HepG2 (cell line): ENCODE measurements at regions not wholly inside any gene's neighbourhood (a gene's known extent, or its start where the extent isn't known, plus 50 kb on each side); places are given as distances from the start of the nearest gene placed in this dataset.

Source experiments
- ATAC-seq: fragments of 200-7000 bp; cut with Tn5 transposase; 3 replicates; pipeline ENCODE4 v1.9.1; 2020; ENCODE audit warnings: mild to moderate bottlenecking, moderate library complexity
- BruUV-seq: library from RNA; stranded (reverse); fragments of 400-500 nt; replicated peaks from 2 replicates; lab custom pipeline; 2021; lab: Mats Ljungman, UMichigan
- CTCF ChIA-PET: fragments of 300-600 bp; formaldehyde crosslinking; extraction: SDS; loops from one replicate; lab custom pipeline; 2021; ENCODE audit warnings: low total read pairs, inconsistent platforms, low intra/inter-chr PET ratio; lab: Yijun Ruan, JAX
- POLR2A ChIA-PET: fragments of 350-600 bp; sonication (Branson Sonifier 250); formaldehyde crosslinking; loops from one replicate; lab custom pipeline; 2020; ENCODE audit warnings: antibody characterized with exemption, inconsistent platforms; lab: Yijun Ruan, JAX
- DNase-seq: peaks from one replicate; pipeline ENCODE4 v3.0.0-alpha.2; 2015; ENCODE audit warnings: low spot score
- FAIRE-seq: peaks from 3 replicates; lab custom pipeline; 2011; peaks lifted over from hg19 to GRCh38; lab: Jason Lieb, UNC
- H2AFZ ChIP-seq: one replicate; pipeline ENCODE4 v1.6.1; 2011; ENCODE audit warnings: low read length, inconsistent platforms
- H3K27ac ChIP-seq: fragments of 300-600 bp; 3 replicates; pipeline ENCODE4 v1.8.0; 2011; ENCODE audit warnings: mixed run types, mild to moderate bottlenecking, mixed read lengths, low read length, inconsistent platforms; ENCODE audit not compliant: insufficient read depth; ENCODE audit errors: extremely low read length
- H3K27me3 ChIP-seq, 2 experiments: fragments of 200-600 bp in 1 of 2; 2 replicates in 1 of 2; 3 replicates in 1 of 2; pipeline versions ENCODE4 v1.6.0 to v1.8.0; 2011; ENCODE audit warnings: low read length in 2 of 2, mild to moderate bottlenecking in 2 of 2, moderate library complexity in 2 of 2, inconsistent platforms in 1 of 2; ENCODE audit not compliant: insufficient read depth in 2 of 2, control insufficient read depth in 1 of 2
- H3K36me3 ChIP-seq, 2 experiments: fragments of 200-600 bp in 1 of 2; replicated peaks in 1 of 2; 2 replicates in 1 of 2; 3 replicates in 1 of 2; pipeline versions ENCODE4 v1.5.1 to v1.8.0; 2011; ENCODE audit warnings: low read length in 2 of 2, inconsistent platforms in 1 of 2; ENCODE audit not compliant: insufficient read depth in 2 of 2, control insufficient read depth in 1 of 2
- H3K4me1 ChIP-seq: 2 replicates; pipeline ENCODE4 v1.5.1; 2012; ENCODE audit warnings: low read length, inconsistent platforms; ENCODE audit not compliant: insufficient read depth
- H3K4me2 ChIP-seq: 2 replicates; pipeline ENCODE4 v1.6.0; 2011; ENCODE audit warnings: low read depth, low read length, inconsistent platforms
- H3K4me3 ChIP-seq, 3 experiments: fragments of 200-600 bp in 1 of 3; sonication (generic), shearing (Covaris generic) in 1 of 3; replicated peaks in 1 of 3; 2 replicates each; pipeline ENCODE4 v1.5.1; 2011 to 2016; ENCODE audit warnings: low read length in 3 of 3, inconsistent platforms in 2 of 3, low read depth in 2 of 3, mild to moderate bottlenecking in 2 of 3, control low read depth in 1 of 3, mixed read lengths in 1 of 3; ENCODE audit not compliant: insufficient read depth in 1 of 3
- H3K79me2 ChIP-seq: one replicate; pipeline ENCODE4 v1.6.1; 2011; ENCODE audit warnings: low read length, inconsistent platforms; ENCODE audit not compliant: insufficient read depth
- H3K9ac ChIP-seq: 2 replicates; pipeline ENCODE4 v1.6.0; 2011; ENCODE audit warnings: mild to moderate bottlenecking, low read depth, low read length, inconsistent platforms; ENCODE audit not compliant: insufficient read depth
- H3K9me3 ChIP-seq: 2 replicates; pipeline ENCODE4 v1.5.1; 2012; ENCODE audit warnings: mild to moderate bottlenecking, low read length
- H4K20me1 ChIP-seq: 2 replicates; pipeline ENCODE4 v1.6.0; 2011; ENCODE audit warnings: inconsistent platforms, mild to moderate bottlenecking, low read length, moderate library complexity; ENCODE audit not compliant: insufficient read depth
- CENPT ChIP-seq: sonication (generic); formaldehyde crosslinking; IDR thresholded peaks from 2 replicates; pipeline ENCODE4 v1.8.0; 2022; ENCODE audit warnings: low read depth, mild to moderate bottlenecking, moderate library complexity, missing genetic modification reagents
- FOXP1 ChIP-seq, 2 experiments: fragments of 450-650 bp in 1 of 2; IDR thresholded peaks; 2 replicates each; pipeline ENCODE4 v1.6.1; 2017 to 2018; ENCODE audit warnings: antibody characterized with exemption in 1 of 2
- GABPB1 ChIP-seq: IDR thresholded peaks from 2 replicates; pipeline ENCODE4 v1.6.1; 2016; ENCODE audit warnings: mild to moderate bottlenecking, missing genetic modification reagents, moderate library complexity, missing compliant biosample characterization
- HNRNPL ChIP-seq: fragments of 200-400 bp; formaldehyde crosslinking; IDR thresholded peaks from 2 replicates; pipeline ENCODE4 v1.6.1; 2017; ENCODE audit warnings: mild to moderate bottlenecking, low read depth, low read length
- MED8 ChIP-seq: sonication (generic); formaldehyde crosslinking; IDR thresholded peaks from 2 replicates; pipeline ENCODE4 v1.8.1; 2023; ENCODE audit warnings: mild to moderate bottlenecking, missing genetic modification reagents; ENCODE audit not compliant: insufficient replicate concordance
- MIER2 ChIP-seq: IDR thresholded peaks from 2 replicates; pipeline ENCODE4 v1.6.1; 2016; ENCODE audit warnings: missing biosample characterization, missing genetic modification reagents
- YY1 ChIP-seq: IDR thresholded peaks from 2 replicates; pipeline ENCODE4 v1.6.1; 2011; ENCODE audit warnings: low read length, low read depth, moderate library complexity, mild to moderate bottlenecking; ENCODE audit not compliant: insufficient read depth, insufficient replicate concordance
- ZNF296 ChIP-seq: sonication (generic); formaldehyde crosslinking; conservative IDR thresholded peaks from 2 replicates; pipeline ENCODE4 v1.5.0; 2020; ENCODE audit warnings: mild to moderate bottlenecking, missing genetic modification reagents
- ZNF337 ChIP-seq: sonication (generic); formaldehyde crosslinking; IDR thresholded peaks from 2 replicates; pipeline ENCODE4 v1.5.1; 2020; ENCODE audit warnings: missing genetic modification reagents, low read depth, mild to moderate bottlenecking, borderline replicate concordance
- ZNF709 ChIP-seq: sonication (generic); formaldehyde crosslinking; IDR thresholded peaks from 2 replicates; pipeline ENCODE4 v1.5.0; 2020; ENCODE audit warnings: mild to moderate bottlenecking, missing genetic modification reagents
- WGBS: methylation state at CpG from one replicate; pipeline ENCODE4 v1.1.6; 2017; ENCODE audit warnings: low lambda C conversion rate; 5-methylcytosine and 5-hydroxymethylcytosine counted together
- in situ Hi-C: cut with HindIII; loops from 2 replicates; pipeline ENCODE4 v1.10.0; 2017; ENCODE audit warnings: low pct_unique_long_range_greater_than_20kb; ENCODE audit not compliant: extremely low pct_ligation_motif_present
- intact Hi-C: fragments of 100-400 bp; cut with micrococcal nuclease; formaldehyde crosslinking; loops from one replicate; pipeline ENCODE4 v1.10.0; 2022; ENCODE audit not compliant: unreplicated experiment
- TF ChIP-seq, protein P1 (sequence below): sonication (generic); formaldehyde crosslinking; IDR thresholded peaks from 2 replicates; pipeline ENCODE4 v1.4.0; 2020; ENCODE audit warnings: low read depth, missing genetic modification reagents
- TF ChIP-seq, protein P2 (sequence below): fragments of 450-650 bp; IDR thresholded peaks from 2 replicates; pipeline ENCODE4 v1.6.1; 2016

DNA sequence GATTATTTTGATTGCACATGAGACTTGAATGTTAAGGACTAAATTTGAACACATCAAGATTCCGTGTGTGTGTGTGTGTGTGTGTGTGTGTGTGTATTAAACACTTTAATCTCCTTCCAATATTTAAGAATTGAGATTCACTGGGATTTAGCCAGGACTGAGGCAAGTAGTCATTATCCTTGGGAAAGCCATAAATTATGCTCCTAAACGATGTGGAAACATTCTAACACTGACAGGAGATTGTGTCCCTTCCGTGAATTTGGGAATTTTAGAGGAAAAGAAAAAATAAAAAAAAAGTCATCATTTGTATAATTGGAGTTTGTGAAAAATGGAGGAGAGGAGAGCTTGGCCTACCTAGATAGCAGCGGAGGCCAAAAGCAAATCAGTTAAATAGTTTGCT, 212.9 kb downstream of the DUSP6 start:
- H3K27ac ChIP-seq = no peak overlapping the region
- H3K36me3 ChIP-seq = no peaks in the 10 kb centered on the region
- BruUV-seq = no TSS peak
- in situ Hi-C loops (no loop called here), intact Hi-C loops (no loop called here)
- H3K9me3 ChIP-seq = no peaks in the 10 kb centered on the region
- no peak for DNase-seq
- no peaks in the 10 kb centered on the region for H3K79me2 ChIP-seq
- H3K4me2 ChIP-seq = no peak overlapping the region
- no peak for ATAC-seq
- CTCF ChIA-PET = no interaction called here
- 27% methylated on average over 4 of the region's 4 CpGs for WGBS
- no peak for FAIRE-seq
- H3K27me3 ChIP-seq = no peaks in the 10 kb centered on the region
- H2AFZ ChIP-seq = no peak overlapping the region
- no peaks in the 10 kb centered on the region for H4K20me1 ChIP-seq
- POLR2A ChIA-PET = no interaction called here
- H3K4me1 ChIP-seq = no peaks in the 10 kb centered on the region
- H3K9ac ChIP-seq = no peak overlapping the region
- no peak overlapping the region for H3K4me3 ChIP-seq
- TF ChIP-seq ZNF337 (CRISPR knock-in tag) = no peak
- no peak for TF ChIP-seq GABPB1
- no peak for TF ChIP-seq CENPT
- no peak for TF ChIP-seq FOXP1 (IDR thresholded peaks at IDR 0.05)
- TF ChIP-seq FOXP1 (CRISPR knock-in tag; IDR thresholded peaks at IDR 0.05) = no peak
- TF ChIP-seq ZNF709 (CRISPR knock-in tag) = no peak
- TF ChIP-seq HNRNPL = no peak
- TF ChIP-seq, protein P1, sequence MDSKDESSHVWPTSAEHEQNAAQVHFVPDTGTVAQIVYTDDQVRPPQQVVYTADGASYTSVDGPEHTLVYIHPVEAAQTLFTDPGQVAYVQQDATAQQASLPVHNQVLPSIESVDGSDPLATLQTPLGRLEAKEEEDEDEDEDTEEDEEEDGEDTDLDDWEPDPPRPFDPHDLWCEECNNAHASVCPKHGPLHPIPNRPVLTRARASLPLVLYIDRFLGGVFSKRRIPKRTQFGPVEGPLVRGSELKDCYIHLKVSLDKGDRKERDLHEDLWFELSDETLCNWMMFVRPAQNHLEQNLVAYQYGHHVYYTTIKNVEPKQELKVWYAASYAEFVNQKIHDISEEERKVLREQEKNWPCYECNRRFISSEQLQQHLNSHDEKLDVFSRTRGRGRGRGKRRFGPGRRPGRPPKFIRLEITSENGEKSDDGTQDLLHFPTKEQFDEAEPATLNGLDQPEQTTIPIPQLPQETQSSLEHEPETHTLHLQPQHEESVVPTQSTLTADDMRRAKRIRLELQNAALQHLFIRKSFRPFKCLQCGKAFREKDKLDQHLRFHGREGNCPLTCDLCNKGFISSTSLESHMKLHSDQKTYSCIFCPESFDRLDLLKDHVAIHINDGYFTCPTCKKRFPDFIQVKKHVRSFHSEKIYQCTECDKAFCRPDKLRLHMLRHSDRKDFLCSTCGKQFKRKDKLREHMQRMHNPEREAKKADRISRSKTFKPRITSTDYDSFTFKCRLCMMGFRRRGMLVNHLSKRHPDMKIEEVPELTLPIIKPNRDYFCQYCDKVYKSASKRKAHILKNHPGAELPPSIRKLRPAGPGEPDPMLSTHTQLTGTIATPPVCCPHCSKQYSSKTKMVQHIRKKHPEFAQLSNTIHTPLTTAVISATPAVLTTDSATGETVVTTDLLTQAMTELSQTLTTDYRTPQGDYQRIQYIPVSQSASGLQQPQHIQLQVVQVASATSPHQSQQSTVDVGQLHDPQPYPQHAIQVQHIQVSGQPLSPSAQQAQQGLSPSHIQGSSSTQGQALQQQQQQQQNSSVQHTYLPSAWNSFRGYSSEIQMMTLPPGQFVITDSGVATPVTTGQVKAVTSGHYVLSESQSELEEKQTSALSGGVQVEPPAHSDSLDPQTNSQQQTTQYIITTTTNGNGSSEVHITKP (CRISPR knock-in tag) = no peak
- TF ChIP-seq, protein P2, sequence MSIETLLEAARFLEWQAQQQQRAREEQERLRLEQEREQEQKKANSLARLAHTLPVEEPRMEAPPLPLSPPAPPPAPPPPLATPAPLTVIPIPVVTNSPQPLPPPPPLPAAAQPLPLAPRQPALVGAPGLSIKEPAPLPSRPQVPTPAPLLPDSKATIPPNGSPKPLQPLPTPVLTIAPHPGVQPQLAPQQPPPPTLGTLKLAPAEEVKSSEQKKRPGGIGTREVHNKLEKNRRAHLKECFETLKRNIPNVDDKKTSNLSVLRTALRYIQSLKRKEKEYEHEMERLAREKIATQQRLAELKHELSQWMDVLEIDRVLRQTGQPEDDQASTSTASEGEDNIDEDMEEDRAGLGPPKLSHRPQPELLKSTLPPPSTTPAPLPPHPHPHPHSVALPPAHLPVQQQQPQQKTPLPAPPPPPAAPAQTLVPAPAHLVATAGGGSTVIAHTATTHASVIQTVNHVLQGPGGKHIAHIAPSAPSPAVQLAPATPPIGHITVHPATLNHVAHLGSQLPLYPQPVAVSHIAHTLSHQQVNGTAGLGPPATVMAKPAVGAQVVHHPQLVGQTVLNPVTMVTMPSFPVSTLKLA = no peak
- TF ChIP-seq MIER2 (CRISPR knock-in tag) = no peak
- no peak for TF ChIP-seq MED8 (CRISPR knock-in tag)
- no peak for TF ChIP-seq ZNF296 (CRISPR knock-in tag)
- TF ChIP-seq YY1 = no peak
